UCSD-AML1 (cell line): ENCODE measurements at regions not wholly inside any gene's neighbourhood (a gene's known extent, or its start where the extent isn't known, plus 50 kb on each side); places are given as distances from the start of the nearest gene placed in this dataset.
A peak's percentile ranks its signal among the peaks of the same experiment; 100 is the strongest.

ENCODE experiments used
- DNase-seq: peaks from one replicate; lab custom pipeline; 2025; ENCODE audit not compliant: unreplicated experiment; lab: John Stamatoyannopoulos, UW

GRCh38 chr1:175894581-175894980, 151.2 kb upstream of the TNR start:
- no peak for DNase-seq

- DNase-seq, result no peak
Measured at GRCh38 chr1:175893192-175893591, 149.8 kb upstream of the TNR start.

DNA sequence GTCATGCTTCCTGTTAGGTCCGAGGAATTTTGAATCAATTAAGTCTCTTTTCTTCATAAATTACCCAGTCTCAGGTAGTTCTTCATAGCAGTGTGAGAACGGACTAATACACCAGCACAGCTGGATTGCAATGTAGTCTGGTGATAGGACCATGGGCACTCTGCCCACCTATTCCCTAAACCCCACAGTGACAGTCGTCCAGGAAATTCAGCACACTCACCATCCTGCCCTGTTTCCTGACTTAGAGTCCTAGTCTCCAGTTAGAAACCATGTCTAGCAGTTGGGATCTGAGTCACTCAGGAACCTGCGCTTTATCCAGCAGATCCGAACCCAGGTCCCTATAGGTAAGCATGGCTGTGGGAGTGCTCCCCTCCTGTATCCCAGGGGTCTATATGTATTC, 149.3 kb upstream of the TNR start:
- no peak for DNase-seq

DNA sequence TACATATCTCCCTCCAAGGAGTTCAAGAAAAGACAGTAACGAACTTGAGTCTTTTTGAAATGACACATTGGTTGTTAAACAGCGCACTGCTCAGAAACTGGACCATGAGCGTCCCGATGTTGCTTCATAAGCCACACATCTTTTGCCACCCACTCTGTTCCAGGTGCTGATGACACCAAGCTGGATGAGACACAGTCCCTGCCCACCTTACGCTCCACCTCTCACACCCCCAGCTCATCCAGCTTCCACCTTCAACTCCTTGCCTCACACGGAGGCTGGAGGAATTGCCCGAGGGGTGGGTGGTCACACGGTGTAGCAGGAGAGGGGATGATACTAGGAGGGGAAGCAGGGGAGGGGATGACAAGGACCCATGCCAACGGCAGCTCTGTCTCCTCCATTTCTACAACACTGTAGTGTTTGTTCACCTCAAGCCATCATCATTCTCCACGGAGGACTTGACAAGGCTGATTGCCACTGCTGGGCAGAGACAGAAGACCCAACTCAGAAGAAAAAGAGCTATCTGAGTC, 148.5 kb upstream of the TNR start:
- no peak for DNase-seq

DNA sequence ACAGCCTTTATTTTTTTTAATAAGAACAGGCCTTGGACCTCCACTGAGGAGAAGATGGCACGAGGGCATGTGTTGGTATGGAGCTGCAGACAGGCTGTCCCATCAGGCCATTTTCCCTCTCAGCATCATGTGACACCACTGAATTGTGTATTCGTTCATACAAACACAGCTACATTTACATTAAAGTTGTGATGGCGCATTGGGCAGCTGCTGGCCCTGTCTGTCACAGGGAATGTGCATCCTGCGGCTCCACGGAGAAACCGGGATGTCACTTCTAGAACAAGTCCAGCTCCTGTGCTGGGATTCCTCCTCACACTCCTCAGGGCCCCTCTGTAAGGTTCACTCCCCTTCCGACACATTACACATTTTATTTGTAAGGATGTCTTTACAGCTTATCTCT, 147.6 kb upstream of the TNR start:
- DNase-seq, result no peak

GRCh38 chr1:175889848-175890247, 146.5 kb upstream of the TNR start:
- no peak for DNase-seq

GRCh38 chr1:175888996-175889395, 145.6 kb upstream of the TNR start:
- DNase-seq, result no peak

GRCh38 chr1:175887981-175888428, 144.6 kb upstream of the TNR start:
- peak; percentile 32 for DNase-seq

- no peak for DNase-seq
Measured at GRCh38 chr1:175887521-175887920, 144.1 kb upstream of the TNR start.

GRCh38 chr1:175885326-175885725, 141.9 kb upstream of the TNR start:
- no peak for DNase-seq

- no peak for DNase-seq
Measured at GRCh38 chr1:175884369-175884768, 141.0 kb upstream of the TNR start.

DNA sequence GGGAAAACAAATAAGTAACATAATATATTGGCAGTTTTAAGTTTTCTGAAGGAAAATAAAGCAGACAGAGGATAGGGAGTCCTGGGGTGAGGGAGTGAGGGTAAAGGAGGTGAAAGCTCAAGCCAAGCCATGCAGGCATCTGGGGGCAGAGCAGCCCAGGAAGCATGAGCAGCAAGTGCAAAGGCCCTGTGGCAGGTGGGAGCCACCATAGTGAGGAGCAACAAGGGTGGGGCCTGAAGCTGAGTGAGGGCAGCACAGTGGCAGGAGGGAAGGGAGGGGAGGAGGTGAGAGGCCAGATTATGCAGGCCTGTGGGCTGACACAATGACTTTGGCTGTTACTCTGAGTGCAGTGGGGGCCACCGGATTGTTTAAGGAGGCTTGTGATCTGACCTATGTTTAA, 138.8 kb upstream of the TNR start:
- no peak for DNase-seq

DNA sequence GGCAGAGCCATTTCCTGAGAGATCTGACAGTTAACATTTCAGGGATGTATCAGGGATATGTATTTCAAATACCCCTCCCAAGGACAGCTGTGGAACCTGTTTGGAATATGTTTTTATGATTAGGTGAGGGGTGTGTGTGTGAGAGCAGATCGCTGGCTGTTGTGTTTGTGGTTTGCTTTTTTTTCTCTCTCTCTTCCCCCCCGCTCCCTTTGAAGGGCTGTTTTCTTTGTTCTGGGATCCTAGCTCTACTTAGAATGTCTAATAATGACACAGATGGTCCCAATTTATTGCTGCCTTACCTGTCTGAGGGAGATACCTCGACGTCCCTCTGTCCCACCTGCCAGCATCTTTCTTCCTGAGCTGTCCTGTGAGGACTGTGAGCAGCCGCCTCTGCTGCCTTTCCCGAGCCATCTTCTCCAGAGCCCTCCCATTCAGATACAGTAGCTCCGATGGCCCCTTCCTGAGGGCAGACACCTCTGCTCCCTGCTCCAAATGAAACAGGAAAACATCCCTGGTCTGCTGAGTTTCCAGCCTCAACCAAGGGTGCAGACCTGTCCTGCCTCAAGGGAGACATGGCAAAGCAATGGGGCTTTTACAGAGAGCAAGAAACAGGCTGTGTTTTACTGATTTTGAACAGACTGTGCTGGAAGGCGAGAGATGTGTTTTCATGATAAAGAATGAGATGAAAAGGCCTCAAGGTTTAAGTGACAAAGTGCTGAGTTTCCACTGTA, 138.0 kb upstream of the TNR start:
- DNase-seq, result no peak

DNA sequence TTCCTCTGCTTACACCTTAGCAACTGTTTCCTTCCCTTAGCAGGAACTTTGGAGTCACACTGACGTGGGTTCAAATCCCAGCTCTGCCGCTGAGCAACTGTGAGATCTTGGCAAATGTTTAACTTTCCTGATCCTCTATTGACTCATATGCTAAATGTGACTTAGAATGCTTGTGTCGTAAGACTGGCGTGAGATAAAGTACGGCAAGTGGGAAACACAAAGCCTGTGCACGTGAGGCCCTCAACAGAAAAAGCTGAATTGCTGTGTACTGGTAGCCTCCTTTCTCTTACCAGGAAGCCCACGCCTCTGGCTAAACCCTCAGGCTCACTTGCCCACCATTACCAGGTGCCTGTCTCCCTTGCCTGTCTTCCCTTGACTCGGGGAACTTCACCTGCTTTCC, 135.4 kb upstream of the TNR start:
- DNase-seq, result no peak

GRCh38 chr1:175877939-175878737, 134.7 kb upstream of the TNR start:
- no peak for DNase-seq

DNA sequence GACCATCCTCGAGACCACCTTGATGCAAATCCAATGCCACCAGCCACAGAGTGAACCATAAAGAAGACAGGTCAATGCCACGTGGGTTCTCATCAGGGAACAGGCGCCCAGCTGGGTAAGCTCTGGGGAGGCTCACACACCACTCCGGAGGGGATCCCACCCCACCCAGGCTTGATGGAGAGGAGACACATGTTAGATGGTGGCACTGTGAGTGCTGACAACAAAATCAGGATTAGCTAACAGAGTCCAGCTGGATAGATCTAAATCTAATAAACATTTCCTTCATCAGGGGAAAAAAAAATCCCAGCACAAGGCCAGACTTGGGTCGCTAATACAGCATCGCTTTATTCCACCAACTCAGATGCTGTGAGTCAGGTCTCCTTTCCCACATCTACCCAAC, 132.2 kb upstream of the TNR start:
- DNase-seq, result no peak

DNA sequence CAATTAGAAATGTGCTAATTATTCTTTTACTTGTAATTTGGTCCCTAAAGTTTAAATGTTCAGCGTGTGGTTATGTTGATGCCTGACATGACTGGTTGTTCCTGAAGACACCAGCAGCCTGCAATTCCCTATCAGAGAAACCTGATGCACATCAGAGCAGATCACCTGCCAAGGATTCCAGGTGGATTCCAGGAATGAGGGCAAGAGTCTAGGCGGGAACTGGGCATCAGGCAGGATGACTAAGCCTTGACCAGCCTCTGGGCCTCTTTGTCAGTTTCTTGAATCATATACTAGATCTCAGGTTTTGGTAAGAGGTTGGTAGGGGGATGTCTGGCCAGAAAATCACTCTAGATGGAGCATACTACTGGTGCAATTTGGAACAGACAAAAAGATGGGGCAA, 130.7 kb upstream of the TNR start:
- DNase-seq, result no peak

DNA sequence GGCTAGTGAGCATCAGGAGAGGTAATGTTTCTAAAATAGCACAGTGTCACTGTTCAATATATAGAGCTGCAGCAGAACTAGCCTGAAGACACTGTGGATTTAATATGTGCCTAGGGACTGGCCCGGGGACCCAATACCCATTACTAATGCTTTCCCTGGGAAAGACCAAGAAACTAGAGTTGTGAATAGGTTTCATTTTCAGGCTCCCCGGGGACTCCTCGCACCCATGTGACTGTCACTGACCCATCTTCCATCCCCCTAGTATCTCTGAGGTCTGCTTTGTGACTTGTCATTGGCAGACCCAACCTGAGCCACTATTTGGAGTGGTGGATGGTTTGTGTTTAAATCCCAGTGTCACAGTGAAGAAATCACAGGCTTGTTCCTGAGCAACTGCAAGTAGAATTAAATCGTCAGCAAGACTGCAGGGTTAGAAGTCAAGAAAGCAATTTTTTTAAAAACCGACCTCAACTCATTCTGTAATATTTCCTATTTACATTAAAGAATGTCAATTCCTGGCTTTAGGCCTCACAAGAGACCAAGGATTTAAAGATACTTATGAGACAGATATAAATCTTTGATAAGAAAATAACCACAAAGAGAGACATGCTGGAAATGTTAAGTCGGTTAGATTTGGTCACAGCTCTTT, 130.0 kb upstream of the TNR start:
- no peak for DNase-seq

DNA sequence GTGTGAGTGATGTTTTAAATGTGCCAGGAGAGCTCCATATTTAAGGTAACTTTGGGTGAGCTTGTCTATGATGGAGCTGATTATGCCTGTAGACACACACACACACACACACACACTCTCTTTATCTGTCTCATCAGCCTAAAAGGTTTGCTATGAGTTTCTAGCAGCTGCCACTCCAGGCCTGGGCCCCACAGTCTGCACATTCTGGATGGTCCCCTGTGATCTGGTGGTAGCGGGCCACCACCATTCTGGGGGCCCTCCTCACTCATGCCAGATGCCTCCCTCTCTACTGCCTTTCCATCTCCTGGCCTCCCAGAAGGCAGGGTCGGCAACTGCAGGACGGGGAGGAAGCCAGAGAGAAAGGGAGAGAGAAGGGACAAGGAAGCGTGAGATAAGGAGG, 129.2 kb upstream of the TNR start:
- DNase-seq, result no peak

GRCh38 chr1:175871647-175872046, 128.3 kb upstream of the TNR start:
- DNase-seq, result no peak

- no peak for DNase-seq
Measured at GRCh38 chr1:175870217-175870616, 126.8 kb upstream of the TNR start.

DNA sequence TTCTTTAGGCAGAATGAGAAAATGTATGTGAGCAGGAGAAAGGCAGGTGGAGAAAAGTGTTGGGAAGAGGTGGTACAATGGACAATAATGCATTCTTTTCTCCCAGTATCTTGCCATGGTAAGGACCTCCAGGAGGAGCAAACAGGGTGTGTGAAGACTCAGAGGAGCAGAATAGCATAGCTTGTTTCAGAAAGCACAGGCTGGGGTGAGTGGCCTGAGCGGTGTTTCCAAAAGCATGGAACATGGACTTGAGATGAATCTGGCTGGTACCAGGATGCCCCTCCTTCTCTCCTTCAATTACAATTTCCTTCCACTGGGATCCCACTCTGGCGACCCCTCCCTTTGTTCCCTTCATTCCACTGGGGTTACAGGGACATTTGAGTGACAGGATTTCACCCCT, 123.4 kb upstream of the TNR start:
- DNase-seq, result no peak
